ENCODE measurements at regions not wholly inside any gene's neighbourhood (a gene's known extent, or its start where the extent isn't known, plus 50 kb on each side); places are given as distances from the start of the nearest gene placed in this dataset.

DNA sequence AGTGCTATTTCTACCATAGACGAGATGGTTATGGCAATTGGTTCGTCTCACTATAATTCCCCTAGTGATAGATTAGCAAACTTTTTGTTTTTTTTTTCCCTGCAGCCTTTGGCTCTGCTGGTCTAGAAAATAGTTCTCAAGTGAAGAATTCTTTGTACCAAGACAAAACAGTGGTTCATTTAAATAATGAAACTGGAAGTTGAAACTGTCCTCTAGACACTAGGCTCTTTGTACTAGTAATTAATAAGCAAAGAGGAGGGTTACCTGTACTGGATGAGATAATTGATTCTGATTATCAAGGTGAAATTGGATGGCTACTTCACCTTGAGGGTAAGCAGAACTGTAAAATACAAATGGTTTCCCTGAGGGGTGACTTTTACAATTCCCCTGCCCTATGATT is 156.9 kb upstream of the DCC start:
- Histone ChIP-seq H3K27me3 (replicated peaks; ENCODE audit: control insufficient read depth, insufficient read depth, low read length) (no peaks in the 10 kb centered on the region), H3K36me3 (ENCODE audit: control insufficient read depth, insufficient read depth, low read length) (no peaks in the 10 kb centered on the region), H3K4me3 (replicated peaks; ENCODE audit: low read depth, low read length) (no peak overlapping the region)
- TF ChIP-seq, protein P1, sequence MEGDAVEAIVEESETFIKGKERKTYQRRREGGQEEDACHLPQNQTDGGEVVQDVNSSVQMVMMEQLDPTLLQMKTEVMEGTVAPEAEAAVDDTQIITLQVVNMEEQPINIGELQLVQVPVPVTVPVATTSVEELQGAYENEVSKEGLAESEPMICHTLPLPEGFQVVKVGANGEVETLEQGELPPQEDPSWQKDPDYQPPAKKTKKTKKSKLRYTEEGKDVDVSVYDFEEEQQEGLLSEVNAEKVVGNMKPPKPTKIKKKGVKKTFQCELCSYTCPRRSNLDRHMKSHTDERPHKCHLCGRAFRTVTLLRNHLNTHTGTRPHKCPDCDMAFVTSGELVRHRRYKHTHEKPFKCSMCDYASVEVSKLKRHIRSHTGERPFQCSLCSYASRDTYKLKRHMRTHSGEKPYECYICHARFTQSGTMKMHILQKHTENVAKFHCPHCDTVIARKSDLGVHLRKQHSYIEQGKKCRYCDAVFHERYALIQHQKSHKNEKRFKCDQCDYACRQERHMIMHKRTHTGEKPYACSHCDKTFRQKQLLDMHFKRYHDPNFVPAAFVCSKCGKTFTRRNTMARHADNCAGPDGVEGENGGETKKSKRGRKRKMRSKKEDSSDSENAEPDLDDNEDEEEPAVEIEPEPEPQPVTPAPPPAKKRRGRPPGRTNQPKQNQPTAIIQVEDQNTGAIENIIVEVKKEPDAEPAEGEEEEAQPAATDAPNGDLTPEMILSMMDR (IDR thresholded peaks at IDR 0.05; ENCODE audit: insufficient read depth, low read length, poor library complexity, severe bottlenecking) = no peak
- DNase-seq (ENCODE audit: extremely low read depth, insufficient read length) = no peak

DNA sequence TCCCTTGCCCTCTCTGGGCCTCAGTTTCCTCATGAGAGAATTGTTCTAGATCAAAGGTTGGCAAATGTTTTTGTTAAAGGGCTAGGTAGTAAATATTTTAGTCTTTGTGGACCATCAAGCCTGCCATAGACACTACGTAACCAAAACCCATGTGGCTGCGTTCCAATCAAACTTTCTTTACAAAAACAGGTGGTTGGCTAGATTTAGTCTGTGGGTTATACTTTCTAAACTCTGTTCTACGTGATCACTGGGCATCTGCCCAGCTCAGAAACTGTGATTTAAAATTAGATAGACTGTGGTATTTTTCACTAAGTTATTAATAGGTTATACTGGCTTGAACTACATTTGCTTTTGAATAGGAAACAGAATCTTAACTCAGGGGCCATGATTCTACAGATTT is 149.8 kb upstream of the DCC start:
- no peak overlapping the region for H3K4me3 ChIP-seq (replicated peaks; ENCODE audit: low read depth, low read length)

DNA sequence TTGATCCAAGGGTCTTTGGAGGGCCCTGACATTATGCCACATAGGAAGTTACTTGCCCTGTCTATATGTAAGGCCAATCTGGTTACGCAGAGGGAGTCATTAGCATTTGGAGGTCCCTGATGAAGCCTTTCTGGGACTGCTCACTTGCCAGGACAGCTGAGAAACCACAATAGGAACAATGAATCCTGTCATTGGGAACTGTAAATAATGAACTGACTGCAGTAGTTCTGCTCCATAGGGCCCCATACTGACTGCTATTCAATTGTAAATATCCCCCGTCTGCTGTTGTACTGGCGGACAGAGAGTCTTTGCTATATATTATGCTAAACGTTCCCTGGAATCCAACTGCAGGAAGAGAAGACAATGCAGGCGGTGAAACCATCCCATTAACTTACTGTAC is 149.4 kb upstream of the DCC start:
- Histone ChIP-seq H3K36me3 (ENCODE audit: control insufficient read depth, insufficient read depth, low read length) (no peaks in the 10 kb centered on the region), H3K27me3 (replicated peaks; ENCODE audit: control insufficient read depth, insufficient read depth, low read length) (no peaks in the 10 kb centered on the region), H3K4me3 (replicated peaks; ENCODE audit: low read depth, low read length) (no peak overlapping the region)
- TF ChIP-seq, protein P1 (IDR thresholded peaks at IDR 0.05; ENCODE audit: insufficient read depth, low read length, poor library complexity, severe bottlenecking) = no peak
- DNase-seq (ENCODE audit: extremely low read depth, insufficient read length) = no peak

More for the DNA sequence above, 149.8 kb upstream of the DCC start:
- TF ChIP-seq, protein P1 (IDR thresholded peaks at IDR 0.05; ENCODE audit: insufficient read depth, low read length, poor library complexity, severe bottlenecking) = no peak
- DNase-seq (ENCODE audit: extremely low read depth, insufficient read length) = no peak
- Histone ChIP-seq H3K27me3 (replicated peaks; ENCODE audit: control insufficient read depth, insufficient read depth, low read length) (no peaks in the 10 kb centered on the region), H3K36me3 (ENCODE audit: control insufficient read depth, insufficient read depth, low read length) (no peaks in the 10 kb centered on the region)

DNA sequence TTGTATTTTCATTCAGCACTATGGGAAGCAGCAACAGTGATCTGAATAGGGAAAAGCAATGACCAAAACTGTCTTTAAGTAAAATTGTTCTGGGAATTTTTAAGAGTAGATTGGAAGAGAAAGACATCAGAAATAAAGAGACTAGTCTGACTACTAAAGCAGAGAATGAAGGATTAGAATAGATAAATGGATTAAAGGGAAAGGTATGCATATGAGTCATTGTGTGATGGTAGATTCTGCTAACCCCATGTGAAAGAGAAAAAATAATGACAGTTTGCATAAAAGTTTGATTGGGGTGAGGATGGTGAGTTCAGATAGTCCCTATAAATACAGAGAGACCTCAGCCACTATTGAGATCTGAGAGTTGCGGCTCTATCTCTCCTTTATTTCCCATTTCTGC is 139.6 kb upstream of the DCC start:
- TF ChIP-seq, protein P1 (IDR thresholded peaks at IDR 0.05; ENCODE audit: insufficient read depth, low read length, poor library complexity, severe bottlenecking) = no peak
- H3K36me3 ChIP-seq (ENCODE audit: control insufficient read depth, insufficient read depth, low read length) = no peaks in the 10 kb centered on the region
- no peak overlapping the region for H3K4me3 ChIP-seq (replicated peaks; ENCODE audit: low read depth, low read length)
- DNase-seq (ENCODE audit: extremely low read depth, insufficient read length) = no peak
- no peaks in the 10 kb centered on the region for H3K27me3 ChIP-seq (replicated peaks; ENCODE audit: control insufficient read depth, insufficient read depth, low read length)

DNA sequence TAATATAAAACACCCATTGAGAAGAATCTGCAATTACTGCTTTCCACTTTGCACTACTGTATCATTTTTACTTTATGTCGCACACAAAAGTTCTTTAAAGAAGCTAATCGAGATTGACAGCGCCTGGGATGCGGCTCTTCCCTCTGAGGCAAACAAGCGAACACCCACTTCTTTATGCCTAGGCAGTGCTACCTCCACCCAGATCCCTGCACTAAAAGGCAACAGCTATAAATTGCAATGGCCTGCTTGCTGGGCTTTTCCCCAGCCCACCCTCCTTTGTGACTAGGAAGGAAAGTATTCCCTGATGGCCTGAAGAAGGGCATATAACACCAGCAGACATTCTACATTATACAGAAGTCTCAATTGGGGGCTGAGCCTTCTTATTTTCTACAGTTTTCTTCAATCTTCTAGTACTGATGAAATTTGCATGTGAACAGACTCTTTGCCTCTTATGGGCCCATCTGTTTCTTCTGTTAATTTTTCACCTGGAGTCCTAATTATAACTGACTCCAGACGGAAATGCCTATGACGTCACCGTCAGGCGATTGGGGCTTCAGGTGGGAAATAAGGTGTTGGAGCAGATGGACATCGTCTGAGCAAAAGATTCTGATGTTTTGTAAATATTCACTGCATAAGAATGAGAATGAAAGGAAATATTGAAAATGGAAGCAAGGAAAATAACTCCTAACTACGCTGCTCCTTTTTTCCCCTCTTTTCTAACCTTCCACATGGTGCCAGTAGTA is 138.9 kb upstream of the DCC start:
- no peak for DNase-seq (ENCODE audit: extremely low read depth, insufficient read length)
- TF ChIP-seq, protein P1 (IDR thresholded peaks at IDR 0.05; ENCODE audit: insufficient read depth, low read length, poor library complexity, severe bottlenecking) = no peak
- H3K36me3 ChIP-seq (ENCODE audit: control insufficient read depth, insufficient read depth, low read length) = no peaks in the 10 kb centered on the region
- no peaks in the 10 kb centered on the region for H3K27me3 ChIP-seq (replicated peaks; ENCODE audit: control insufficient read depth, insufficient read depth, low read length)
- no peak overlapping the region for H3K4me3 ChIP-seq (replicated peaks; ENCODE audit: low read depth, low read length)

- no peaks in the 10 kb centered on the region for H3K36me3 ChIP-seq (ENCODE audit: control insufficient read depth, insufficient read depth, low read length)
- H3K27me3 ChIP-seq (replicated peaks; ENCODE audit: control insufficient read depth, insufficient read depth, low read length) = no peaks in the 10 kb centered on the region
- DNase-seq (ENCODE audit: extremely low read depth, insufficient read length) = no peak
- TF ChIP-seq, protein P1 (IDR thresholded peaks at IDR 0.05; ENCODE audit: insufficient read depth, low read length, poor library complexity, severe bottlenecking) = no peak
- no peak overlapping the region for H3K4me3 ChIP-seq (replicated peaks; ENCODE audit: low read depth, low read length)
Measured at GRCh38 chr18:52208646-52209045, 131.4 kb upstream of the DCC start.

Measured in GM06990 (cell line).